Prostate gland (tissue), 2 donors: ENCODE measurements at regions not wholly inside any gene's neighbourhood (a gene's known extent, or its start where the extent isn't known, plus 50 kb on each side); places are given as distances from the start of the nearest gene placed in this dataset.

Experiments
- POLR2A ChIP-seq: fragments of 450-650 bp; IDR thresholded peaks from one replicate; pipeline ENCODE4 v1.6.1; 2016; ENCODE audit warnings: antibody characterized with exemption, mild to moderate bottlenecking
- TF ChIP-seq, protein P1 (sequence below), 4 experiments: fragments of 200-600 bp in 2 of 4; fragments of 450-650 bp in 2 of 4; sonication (generic) in 2 of 4; IDR thresholded peaks; 1 replicate in 3 of 4; 2 replicates in 1 of 4; pipeline ENCODE4 v1.5.1; 2016 to 2019; ENCODE audit warnings: antibody characterized with exemption in 4 of 4, mild to moderate bottlenecking in 2 of 4, moderate library complexity in 2 of 4

DNA sequence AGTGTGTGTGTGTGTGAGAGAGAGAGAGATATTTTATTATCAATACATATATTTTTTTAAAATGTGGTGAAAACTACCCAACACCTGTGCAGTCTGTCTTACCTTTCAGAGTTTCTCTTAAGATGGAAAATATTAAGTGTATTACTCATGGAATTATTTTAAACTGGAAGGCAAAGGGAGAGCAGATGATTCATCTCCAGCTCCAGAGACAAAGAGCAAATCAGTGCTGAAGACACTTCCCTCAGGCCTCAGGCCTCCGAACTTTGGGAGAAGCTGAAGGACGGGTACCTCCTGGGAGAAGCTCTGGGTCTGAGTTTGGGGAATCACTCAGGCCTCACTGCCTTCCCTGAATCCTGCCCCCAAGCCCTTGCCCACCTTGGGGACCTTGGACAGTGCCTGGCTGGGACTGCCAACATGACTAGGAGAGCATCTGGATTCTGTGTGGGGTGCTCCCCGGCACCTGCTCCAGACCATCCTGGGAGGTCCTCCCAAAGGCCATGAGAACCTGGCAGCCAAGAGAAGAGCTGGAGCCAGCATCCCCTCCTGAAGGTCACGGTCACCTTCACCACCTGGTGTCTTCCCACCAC lies 170.4 kb upstream of the UBL3 start:
- TF ChIP-seq, protein P1, sequence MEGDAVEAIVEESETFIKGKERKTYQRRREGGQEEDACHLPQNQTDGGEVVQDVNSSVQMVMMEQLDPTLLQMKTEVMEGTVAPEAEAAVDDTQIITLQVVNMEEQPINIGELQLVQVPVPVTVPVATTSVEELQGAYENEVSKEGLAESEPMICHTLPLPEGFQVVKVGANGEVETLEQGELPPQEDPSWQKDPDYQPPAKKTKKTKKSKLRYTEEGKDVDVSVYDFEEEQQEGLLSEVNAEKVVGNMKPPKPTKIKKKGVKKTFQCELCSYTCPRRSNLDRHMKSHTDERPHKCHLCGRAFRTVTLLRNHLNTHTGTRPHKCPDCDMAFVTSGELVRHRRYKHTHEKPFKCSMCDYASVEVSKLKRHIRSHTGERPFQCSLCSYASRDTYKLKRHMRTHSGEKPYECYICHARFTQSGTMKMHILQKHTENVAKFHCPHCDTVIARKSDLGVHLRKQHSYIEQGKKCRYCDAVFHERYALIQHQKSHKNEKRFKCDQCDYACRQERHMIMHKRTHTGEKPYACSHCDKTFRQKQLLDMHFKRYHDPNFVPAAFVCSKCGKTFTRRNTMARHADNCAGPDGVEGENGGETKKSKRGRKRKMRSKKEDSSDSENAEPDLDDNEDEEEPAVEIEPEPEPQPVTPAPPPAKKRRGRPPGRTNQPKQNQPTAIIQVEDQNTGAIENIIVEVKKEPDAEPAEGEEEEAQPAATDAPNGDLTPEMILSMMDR (IDR thresholded peaks at IDR 0.05), result no peak
- no peak for TF ChIP-seq POLR2A
